ENCODE measurements at regions not wholly inside any gene's neighbourhood (a gene's known extent, or its start where the extent isn't known, plus 50 kb on each side); places are given as distances from the start of the nearest gene placed in this dataset.

- no peak for DNase-seq
These were observed 94.3 kb downstream of the LIPG start for GRCh38 chr18:49656073-49656692.

DNA sequence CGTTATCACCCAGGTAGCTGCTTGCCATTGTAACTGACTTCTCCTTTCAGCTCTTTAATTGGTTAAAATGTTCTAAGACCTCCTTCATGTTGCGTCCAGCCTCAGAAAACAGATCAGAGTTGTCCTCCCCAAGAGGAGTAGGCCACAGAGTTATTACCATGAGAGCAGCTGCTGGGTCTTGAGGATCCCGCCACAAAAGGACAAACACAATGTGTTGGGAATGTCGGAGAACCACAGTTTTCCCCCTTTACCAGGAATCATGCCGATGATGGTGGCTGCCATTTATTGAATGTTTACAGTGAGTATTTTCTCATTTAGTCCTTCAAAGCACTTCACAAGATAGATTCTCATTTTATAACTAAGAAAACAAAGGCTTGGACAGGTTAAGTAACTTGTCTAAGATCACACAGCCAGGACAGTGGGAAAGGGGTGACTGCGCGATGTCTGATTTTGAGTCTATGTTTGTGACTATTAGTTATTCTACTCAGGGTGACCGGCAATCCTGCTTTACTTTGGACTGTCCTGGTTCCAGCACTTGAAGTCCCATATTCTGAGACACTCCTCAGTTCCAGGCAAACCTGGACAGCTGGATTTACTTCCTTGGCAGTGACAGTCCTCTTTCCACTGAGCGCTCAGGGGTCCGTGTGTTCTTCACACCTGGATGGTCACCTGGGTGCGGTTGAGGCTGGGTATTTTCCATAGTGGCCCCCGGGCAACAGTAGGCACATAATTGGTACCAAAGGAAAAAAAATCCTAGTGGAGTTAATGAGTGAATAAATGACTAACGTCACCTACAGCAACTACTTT, 93.6 kb downstream of the LIPG start:
- no peak for DNase-seq

DNA sequence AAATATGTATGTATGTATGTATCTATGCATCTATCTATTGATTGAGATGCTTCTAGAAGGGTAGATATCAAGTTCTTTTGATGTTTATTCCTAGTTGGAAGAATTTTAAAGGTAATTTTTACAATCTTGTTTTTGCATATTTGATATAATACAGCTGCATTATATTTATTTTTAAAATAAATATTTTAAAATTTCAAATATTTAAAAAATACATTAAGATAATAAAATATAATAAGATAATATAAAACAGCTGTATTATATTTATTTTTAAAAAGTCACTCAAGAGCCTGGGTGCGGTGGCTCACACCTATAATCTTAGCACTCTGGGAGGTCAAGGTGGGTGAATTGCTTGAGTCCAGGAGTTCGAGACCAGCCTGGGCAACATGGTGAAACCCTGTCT, 92.5 kb downstream of the LIPG start:
- no peak for DNase-seq

DNA sequence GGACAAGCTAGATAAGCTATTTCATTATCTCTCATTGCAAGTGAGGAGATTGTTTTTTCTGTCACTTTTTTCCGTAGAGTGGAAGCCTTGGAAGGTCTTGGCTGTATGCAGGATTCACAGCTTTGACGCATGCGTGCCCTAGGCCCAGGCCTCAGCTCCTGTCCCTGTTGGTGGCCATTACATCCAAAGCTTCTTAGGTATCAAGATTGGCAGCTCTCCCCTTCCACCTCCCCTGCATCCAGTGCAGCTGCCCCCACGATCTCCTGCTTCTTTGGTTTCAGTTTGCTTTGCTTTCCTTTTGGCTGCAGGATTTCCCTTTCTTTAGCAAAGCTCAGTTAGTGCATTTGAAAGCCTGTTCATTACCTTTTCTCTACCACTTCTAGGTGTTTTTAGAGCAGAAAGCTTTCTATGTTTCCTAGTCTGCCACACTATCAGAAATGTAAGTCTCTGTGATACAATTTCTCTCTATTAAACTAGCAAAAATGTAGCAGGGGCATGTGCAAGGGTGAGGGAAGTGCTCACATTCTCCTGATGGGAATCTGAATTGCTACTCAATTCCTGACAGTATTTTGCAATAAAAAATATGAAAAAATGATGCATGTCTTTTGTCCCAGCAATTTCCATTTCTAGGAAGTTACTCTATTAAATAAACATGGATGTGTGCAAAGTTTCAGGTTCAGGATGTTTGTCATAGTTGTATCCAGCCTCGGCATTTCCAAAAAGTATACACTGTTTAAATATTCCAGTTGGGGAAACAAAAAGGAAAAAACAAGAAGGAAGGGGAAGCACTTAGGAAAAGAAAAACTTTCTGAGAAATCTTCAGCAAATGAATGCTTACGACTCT, 91.2 kb downstream of the LIPG start:
- DNase-seq, result no peak

- DNase-seq, result no peak
These were observed 89.2 kb downstream of the LIPG start for GRCh38 chr18:49651033-49651432.

GRCh38 chr18:49650426-49650891, 88.6 kb downstream of the LIPG start:
- no peak for DNase-seq

GRCh38 chr18:49648811-49649210, 87.0 kb downstream of the LIPG start:
- DNase-seq, result no peak

Measured in KG1 (cell line).